ENCODE measurements at regions not wholly inside any gene's neighbourhood (a gene's known extent, or its start where the extent isn't known, plus 50 kb on each side); places are given as distances from the start of the nearest gene placed in this dataset.

DNA sequence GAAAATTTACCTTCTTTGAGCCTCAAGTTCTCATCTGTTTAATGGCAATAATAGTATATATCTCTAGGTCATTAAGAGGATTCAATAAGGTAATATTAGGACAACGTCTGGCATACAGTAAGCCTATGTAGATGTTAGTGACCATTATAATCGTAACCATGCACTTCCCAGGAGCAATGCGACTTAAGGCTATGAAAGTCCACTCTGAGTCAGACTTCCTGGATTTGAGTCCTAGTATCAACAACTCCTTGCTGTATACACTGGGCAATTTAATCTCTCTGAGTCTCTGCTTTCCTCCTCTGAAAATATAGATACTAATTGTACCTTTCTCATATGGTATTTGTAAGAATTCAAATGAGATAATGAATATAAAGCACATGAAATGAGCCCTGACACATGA lies 168.1 kb upstream of the HDDC2 start:
- Histone ChIP-seq H3K27me3 (ENCODE audit: control insufficient read depth in 1 of 2, insufficient read depth in 2 of 2, low read length in 2 of 2) (no peaks in the 10 kb centered on the region), H3K9ac (ENCODE audit: low read length) (no peak overlapping the region), H3K36me3 (ENCODE audit: insufficient read depth, low read length) (no peaks in the 10 kb centered on the region), H3K4me3 (ENCODE audit: low read depth in 1 of 2, low read length in 2 of 2) (no peak overlapping the region), H3K27ac (ENCODE audit: low read depth, low read length) (no peak overlapping the region), H3K4me1 (ENCODE audit: insufficient read depth, low read length) (no peaks in the 10 kb centered on the region), H3K9me3 (ENCODE audit: low read length) (no peaks in the 10 kb centered on the region)

DNA sequence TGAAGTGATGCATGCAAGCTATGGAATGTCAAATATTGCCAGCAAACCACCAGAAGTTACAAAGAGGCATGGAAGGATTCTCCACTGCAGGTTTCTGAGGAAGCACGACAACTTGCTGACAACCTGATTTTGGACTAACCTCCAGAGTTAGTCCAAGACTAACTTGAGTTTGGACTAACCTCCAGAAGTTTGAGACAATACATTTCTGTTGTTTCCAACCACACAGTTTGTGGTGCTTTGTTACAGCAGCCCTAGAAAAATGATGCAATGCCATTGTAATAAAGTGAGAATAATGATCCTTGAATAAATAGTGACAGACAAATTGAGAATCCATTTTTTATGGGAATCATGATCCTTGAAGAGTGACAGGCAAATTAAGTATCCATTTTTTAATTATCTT lies 169.9 kb upstream of the HDDC2 start:
- Histone ChIP-seq H3K36me3 (ENCODE audit: insufficient read depth, low read length) (no peaks in the 10 kb centered on the region), H3K9ac (ENCODE audit: low read length) (no peak overlapping the region), H3K4me3 (ENCODE audit: low read depth in 1 of 2, low read length in 2 of 2) (no peak overlapping the region), H3K27ac (ENCODE audit: low read depth, low read length) (no peak overlapping the region), H3K9me3 (ENCODE audit: low read length) (no peaks in the 10 kb centered on the region), H3K27me3 (ENCODE audit: control insufficient read depth in 1 of 2, insufficient read depth in 2 of 2, low read length in 2 of 2) (no peaks in the 10 kb centered on the region), H3K4me1 (ENCODE audit: insufficient read depth, low read length) (no peaks in the 10 kb centered on the region)

DNA sequence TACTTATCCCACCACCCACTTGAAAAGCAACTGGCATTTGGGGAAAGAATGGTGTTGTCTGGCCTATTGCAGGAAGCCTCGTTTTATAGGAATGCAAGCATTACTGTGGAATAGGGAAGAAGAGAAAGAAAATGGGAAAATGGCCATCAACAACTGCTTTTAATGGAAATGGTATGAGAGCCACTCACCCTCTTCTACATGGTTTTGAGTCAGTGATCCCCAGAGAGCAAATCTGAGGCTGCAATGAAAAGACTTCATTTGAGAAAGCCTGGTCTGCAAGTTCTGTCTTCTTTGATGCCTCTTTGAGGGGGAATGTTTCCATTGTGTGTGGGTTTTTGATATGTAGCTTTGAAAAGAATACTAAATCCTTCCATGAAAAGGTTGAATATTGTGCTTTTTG lies 172.3 kb upstream of the HDDC2 start:
- Histone ChIP-seq H3K4me1 (ENCODE audit: insufficient read depth, low read length) (no peaks in the 10 kb centered on the region), H3K36me3 (ENCODE audit: insufficient read depth, low read length) (no peaks in the 10 kb centered on the region), H3K27me3 (ENCODE audit: control insufficient read depth in 1 of 2, insufficient read depth in 2 of 2, low read length in 2 of 2) (no peaks in the 10 kb centered on the region), H3K9me3 (ENCODE audit: low read length) (no peaks in the 10 kb centered on the region), H3K9ac (ENCODE audit: low read length) (no peak overlapping the region), H3K4me3 (ENCODE audit: low read depth in 1 of 2, low read length in 2 of 2) (no peak overlapping the region), H3K27ac (ENCODE audit: low read depth, low read length) (no peak overlapping the region)

DNA sequence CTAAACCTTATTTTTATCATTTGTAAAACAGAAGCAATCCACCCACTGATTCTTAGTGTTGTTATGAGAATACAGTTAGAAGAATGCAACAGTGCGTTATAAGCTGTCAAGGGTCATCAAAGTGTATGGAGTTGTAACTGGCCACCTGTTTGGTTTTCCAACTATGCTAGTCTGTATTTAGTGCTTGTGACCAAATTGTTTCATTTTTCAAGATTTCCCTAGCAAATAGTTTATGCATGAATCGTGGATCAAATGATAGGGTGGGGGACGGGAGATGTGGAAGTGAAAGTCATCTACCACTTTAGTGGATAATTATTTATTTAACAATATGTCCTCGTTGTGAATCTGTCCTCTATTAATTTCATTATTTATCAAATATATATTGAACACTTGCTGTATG lies 175.4 kb upstream of the HDDC2 start:
- Histone ChIP-seq H3K4me3 (ENCODE audit: low read depth in 1 of 2, low read length in 2 of 2) (no peak overlapping the region), H3K4me1 (ENCODE audit: insufficient read depth, low read length) (no peaks in the 10 kb centered on the region), H3K9ac (ENCODE audit: low read length) (no peak overlapping the region), H3K27ac (ENCODE audit: low read depth, low read length) (no peak overlapping the region), H3K36me3 (ENCODE audit: insufficient read depth, low read length) (no peaks in the 10 kb centered on the region), H3K9me3 (ENCODE audit: low read length) (no peaks in the 10 kb centered on the region), H3K27me3 (ENCODE audit: control insufficient read depth in 1 of 2, insufficient read depth in 2 of 2, low read length in 2 of 2) (no peaks in the 10 kb centered on the region)

DNA sequence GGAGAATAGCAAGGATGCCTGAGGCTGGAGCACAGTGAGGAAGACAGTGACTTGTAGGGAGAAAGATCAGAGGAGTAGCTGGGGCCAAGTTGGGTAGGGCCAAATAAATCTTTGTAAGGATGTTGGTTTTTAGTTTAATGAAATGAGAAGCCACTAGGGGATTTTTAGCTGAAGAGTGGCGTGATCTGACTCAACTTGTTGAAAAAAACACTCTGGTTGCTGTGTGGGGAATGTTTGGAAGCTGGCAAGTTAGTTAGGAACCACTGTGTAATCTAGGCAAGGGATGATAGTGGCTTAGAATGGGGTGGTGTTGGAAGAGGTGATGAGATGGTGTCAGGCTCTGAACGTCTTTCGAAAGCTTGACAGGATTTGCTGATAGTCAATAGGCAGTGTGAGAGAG lies 176.1 kb upstream of the HDDC2 start:
- Histone ChIP-seq H3K27me3 (ENCODE audit: control insufficient read depth in 1 of 2, insufficient read depth in 2 of 2, low read length in 2 of 2) (no peaks in the 10 kb centered on the region), H3K9ac (ENCODE audit: low read length) (no peak overlapping the region), H3K9me3 (ENCODE audit: low read length) (no peaks in the 10 kb centered on the region), H3K27ac (ENCODE audit: low read depth, low read length) (no peak overlapping the region), H3K4me1 (ENCODE audit: insufficient read depth, low read length) (no peaks in the 10 kb centered on the region), H3K36me3 (ENCODE audit: insufficient read depth, low read length) (no peaks in the 10 kb centered on the region), H3K4me3 (ENCODE audit: low read depth in 1 of 2, low read length in 2 of 2) (no peak overlapping the region)

DNA sequence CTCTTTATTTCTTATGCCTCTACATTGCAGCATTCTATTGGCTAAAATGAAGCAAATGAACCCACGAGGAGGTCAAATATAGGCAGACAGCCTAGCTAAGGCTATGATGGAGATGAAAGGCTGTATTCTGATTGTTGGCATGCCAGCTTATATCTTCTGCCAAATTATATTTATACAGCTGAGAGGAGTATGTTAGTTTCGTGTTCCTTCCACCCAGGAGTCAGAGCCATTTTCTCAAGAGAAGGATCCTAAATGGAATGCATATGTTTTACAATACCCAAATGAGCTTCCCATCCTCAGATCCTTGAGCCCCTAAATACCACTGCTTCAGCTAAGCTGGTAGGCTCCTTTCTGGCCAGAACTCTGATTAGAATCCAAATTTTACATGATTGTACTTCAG lies 178.4 kb upstream of the HDDC2 start:
- Histone ChIP-seq H3K27ac (ENCODE audit: low read depth, low read length) (no peak overlapping the region), H3K9me3 (ENCODE audit: low read length) (no peaks in the 10 kb centered on the region), H3K9ac (ENCODE audit: low read length) (no peak overlapping the region), H3K27me3 (ENCODE audit: control insufficient read depth in 1 of 2, insufficient read depth in 2 of 2, low read length in 2 of 2) (no peaks in the 10 kb centered on the region), H3K36me3 (ENCODE audit: insufficient read depth, low read length) (no peaks in the 10 kb centered on the region), H3K4me3 (ENCODE audit: low read depth in 1 of 2, low read length in 2 of 2) (no peak overlapping the region), H3K4me1 (ENCODE audit: insufficient read depth, low read length) (no peaks in the 10 kb centered on the region)

DNA sequence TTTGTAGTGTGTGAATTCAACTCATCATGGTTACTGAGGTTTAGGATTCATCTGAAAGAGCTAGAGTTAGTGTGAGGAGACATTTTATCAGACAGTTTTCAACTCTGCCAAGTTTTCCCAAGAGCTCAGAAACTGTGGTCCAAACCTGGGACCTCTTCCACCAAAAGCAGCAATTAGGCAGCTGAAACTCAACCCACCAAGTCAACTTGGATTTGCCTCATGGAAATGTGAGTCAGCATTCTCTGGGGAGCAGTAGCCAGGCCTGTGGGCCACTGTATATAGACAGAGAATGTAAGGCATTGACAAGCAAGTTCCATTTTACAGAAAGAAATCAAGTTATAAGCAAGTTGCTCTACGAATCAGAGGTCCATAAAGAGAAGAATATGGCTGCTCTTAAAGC lies 178.8 kb upstream of the HDDC2 start:
- H3K36me3 ChIP-seq (ENCODE audit: insufficient read depth, low read length) = no peaks in the 10 kb centered on the region
- no peaks in the 10 kb centered on the region for H3K9me3 ChIP-seq (ENCODE audit: low read length)
- no peak overlapping the region for H3K4me3 ChIP-seq (ENCODE audit: low read depth in 1 of 2, low read length in 2 of 2)
- H3K9ac ChIP-seq (ENCODE audit: low read length) = no peak overlapping the region
- H3K27ac ChIP-seq (ENCODE audit: low read depth, low read length) = no peak overlapping the region
- no peaks in the 10 kb centered on the region for H3K4me1 ChIP-seq (ENCODE audit: insufficient read depth, low read length)
- H3K27me3 ChIP-seq (ENCODE audit: control insufficient read depth in 1 of 2, insufficient read depth in 2 of 2, low read length in 2 of 2) = no peaks in the 10 kb centered on the region

DNA sequence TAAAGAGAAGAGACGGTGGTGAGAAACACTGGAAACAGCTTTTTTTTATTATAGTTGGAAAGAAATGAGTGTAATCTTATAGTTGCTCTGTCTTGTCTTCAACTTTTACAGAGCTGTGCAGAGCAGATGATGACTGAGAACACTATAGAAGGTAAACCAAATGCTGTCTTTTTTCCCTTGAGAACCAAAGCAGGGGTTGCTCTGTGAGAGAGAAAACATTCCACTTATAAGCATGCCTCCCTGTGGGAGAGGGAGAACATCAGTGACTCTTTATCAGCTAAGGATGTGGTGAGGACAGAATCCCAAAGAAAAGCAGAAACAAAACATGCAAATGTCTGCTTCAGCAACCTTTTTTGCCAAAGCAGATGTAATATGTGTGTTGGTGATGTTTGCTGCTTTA lies 179.3 kb upstream of the HDDC2 start:
- Histone ChIP-seq H3K9ac (ENCODE audit: low read length) (no peak overlapping the region), H3K36me3 (ENCODE audit: insufficient read depth, low read length) (no peaks in the 10 kb centered on the region), H3K27me3 (ENCODE audit: control insufficient read depth in 1 of 2, insufficient read depth in 2 of 2, low read length in 2 of 2) (no peaks in the 10 kb centered on the region), H3K9me3 (ENCODE audit: low read length) (no peaks in the 10 kb centered on the region), H3K4me1 (ENCODE audit: insufficient read depth, low read length) (no peaks in the 10 kb centered on the region), H3K27ac (ENCODE audit: low read depth, low read length) (no peak overlapping the region), H3K4me3 (ENCODE audit: low read depth in 1 of 2, low read length in 2 of 2) (no peak overlapping the region)

DNA sequence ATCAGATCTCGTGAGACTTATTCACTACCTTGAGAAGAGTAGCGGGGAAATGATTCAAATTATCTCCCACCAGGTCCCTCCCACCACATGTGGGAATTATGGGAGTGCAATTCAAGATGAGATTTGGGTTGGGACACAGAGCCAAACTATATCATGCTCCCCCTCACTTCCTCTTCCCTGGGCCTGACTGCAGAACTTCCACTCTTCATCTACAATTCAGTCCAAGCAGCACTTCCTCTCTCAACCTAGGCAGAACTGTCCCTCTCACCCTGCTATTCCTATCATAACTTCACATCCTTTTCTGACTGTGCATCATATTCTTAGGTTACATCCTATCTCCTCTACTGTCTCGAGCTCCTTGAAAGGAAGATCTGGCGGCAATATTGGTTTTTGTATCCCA lies 184.0 kb upstream of the HDDC2 start:
- H3K4me1 ChIP-seq (ENCODE audit: insufficient read depth, low read length) = no peaks in the 10 kb centered on the region
- no peaks in the 10 kb centered on the region for H3K9me3 ChIP-seq (ENCODE audit: low read length)
- no peak overlapping the region for H3K27ac ChIP-seq (ENCODE audit: low read depth, low read length)
- no peak overlapping the region for H3K9ac ChIP-seq (ENCODE audit: low read length)
- H3K36me3 ChIP-seq (ENCODE audit: insufficient read depth, low read length) = no peaks in the 10 kb centered on the region
- H3K4me3 ChIP-seq (ENCODE audit: low read depth in 1 of 2, low read length in 2 of 2) = no peak overlapping the region
- no peaks in the 10 kb centered on the region for H3K27me3 ChIP-seq (ENCODE audit: control insufficient read depth in 1 of 2, insufficient read depth in 2 of 2, low read length in 2 of 2)

DNA sequence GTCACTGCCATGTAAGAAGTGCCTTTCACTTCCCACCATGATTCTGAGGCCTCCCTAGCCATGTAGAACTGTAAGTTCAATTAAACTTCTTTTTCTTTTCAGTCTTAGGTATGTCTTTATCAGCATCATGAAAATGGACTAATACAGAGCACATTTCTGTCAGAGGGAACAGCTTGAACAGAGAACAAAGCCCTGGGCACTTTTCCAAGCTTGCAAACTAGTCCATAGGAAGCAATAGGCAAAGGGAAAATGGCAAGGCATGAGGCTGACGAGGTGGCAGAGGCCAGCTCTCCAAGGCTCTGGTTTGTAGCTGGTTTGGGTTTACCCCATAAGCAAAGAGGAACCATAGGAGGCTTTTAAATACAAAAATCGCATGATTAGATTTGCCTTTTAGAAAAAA lies 185.1 kb upstream of the HDDC2 start:
- Histone ChIP-seq H3K36me3 (ENCODE audit: insufficient read depth, low read length) (no peaks in the 10 kb centered on the region), H3K27ac (ENCODE audit: low read depth, low read length) (no peak overlapping the region), H3K9ac (ENCODE audit: low read length) (no peak overlapping the region), H3K4me1 (ENCODE audit: insufficient read depth, low read length) (no peaks in the 10 kb centered on the region), H3K9me3 (ENCODE audit: low read length) (no peaks in the 10 kb centered on the region), H3K27me3 (ENCODE audit: control insufficient read depth in 1 of 2, insufficient read depth in 2 of 2, low read length in 2 of 2) (no peaks in the 10 kb centered on the region), H3K4me3 (ENCODE audit: low read depth in 1 of 2, low read length in 2 of 2) (no peak overlapping the region)

DNA sequence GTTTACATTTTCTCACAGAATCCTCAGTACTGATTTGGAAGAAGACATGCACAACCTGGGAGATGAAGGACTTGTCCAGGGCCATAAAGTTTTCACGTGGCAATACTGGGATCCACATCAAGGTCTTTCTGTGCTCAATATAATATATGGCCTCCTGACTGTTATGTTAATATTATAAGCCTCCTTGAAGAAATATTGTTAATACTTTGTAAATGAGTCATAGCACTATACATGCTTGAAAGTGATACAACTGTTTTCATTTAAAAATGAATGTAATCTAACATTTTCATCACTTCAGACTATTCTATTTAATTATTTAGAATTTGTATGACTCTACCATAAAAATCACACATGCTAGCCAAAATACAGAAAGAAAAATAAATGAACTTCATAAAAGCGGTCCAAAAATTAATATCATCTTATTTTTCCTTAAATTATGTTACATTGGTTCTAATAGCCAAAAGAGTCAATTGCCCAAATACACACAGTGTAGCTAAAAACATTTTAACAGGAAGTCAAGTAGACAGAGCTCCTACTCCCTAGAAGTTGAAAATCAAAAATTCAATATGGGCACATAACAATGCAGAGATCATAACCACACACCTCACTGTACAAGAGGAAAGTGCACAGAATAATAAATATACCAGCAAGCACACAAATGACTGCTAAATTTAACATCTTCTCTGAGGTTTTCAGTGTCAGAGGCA lies 188.0 kb upstream of the HDDC2 start:
- Histone ChIP-seq H3K27me3 (ENCODE audit: control insufficient read depth in 1 of 2, insufficient read depth in 2 of 2, low read length in 2 of 2) (no peaks in the 10 kb centered on the region), H3K9ac (ENCODE audit: low read length) (no peak overlapping the region), H3K9me3 (ENCODE audit: low read length) (no peaks in the 10 kb centered on the region), H3K36me3 (ENCODE audit: insufficient read depth, low read length) (no peaks in the 10 kb centered on the region), H3K4me1 (ENCODE audit: insufficient read depth, low read length) (no peaks in the 10 kb centered on the region), H3K27ac (ENCODE audit: low read depth, low read length) (no peak overlapping the region), H3K4me3 (ENCODE audit: low read depth in 1 of 2, low read length in 2 of 2) (no peak overlapping the region)

DNA sequence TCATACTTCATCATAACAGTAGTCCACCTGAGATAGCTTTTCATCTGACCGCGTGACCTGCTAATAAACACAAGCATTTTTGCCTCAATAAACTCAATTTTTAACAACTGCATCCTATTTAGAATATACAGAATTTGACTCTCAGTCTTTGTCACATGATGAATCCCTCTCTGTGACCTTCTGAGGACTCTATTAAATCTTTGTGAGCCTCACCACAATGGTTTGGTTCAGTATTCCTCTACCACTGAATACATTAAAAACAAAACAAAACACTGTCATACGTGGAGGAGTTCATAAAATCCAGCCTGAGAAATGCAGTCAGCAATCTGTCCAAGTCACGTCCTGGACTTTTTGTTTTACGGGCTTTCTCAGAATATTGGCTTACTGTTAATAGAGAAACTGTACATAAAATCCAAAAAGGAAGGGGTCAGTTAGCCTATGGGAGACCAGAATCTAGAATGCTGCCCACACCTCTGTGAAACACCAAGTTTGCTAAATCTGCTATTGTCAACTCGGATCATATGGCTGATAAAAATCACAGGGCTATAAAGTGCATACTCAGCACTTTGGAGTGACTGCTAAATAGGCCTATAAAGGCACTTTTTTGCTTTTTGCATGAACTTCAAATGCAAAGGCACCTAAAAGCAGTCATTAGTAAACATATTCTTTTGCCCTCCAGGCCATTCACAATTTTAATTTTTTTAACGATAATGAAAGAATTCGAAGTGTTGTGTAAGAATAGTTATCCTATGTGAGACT lies 190.3 kb upstream of the HDDC2 start:
- Histone ChIP-seq H3K9ac (ENCODE audit: low read length) (no peak overlapping the region), H3K4me3 (ENCODE audit: low read depth in 1 of 2, low read length in 2 of 2) (no peak overlapping the region), H3K4me1 (ENCODE audit: insufficient read depth, low read length) (no peaks in the 10 kb centered on the region), H3K36me3 (ENCODE audit: insufficient read depth, low read length) (no peaks in the 10 kb centered on the region), H3K9me3 (ENCODE audit: low read length) (no peaks in the 10 kb centered on the region), H3K27ac (ENCODE audit: low read depth, low read length) (no peak overlapping the region), H3K27me3 (ENCODE audit: control insufficient read depth in 1 of 2, insufficient read depth in 2 of 2, low read length in 2 of 2) (no peaks in the 10 kb centered on the region)
